Esophagus muscularis mucosa (tissue), 3 donors: ENCODE measurements at regions not wholly inside any gene's neighbourhood (a gene's known extent, or its start where the extent isn't known, plus 50 kb on each side); places are given as distances from the start of the nearest gene placed in this dataset.

Experiments
- POLR2A ChIP-seq: fragments of 450-650 bp; IDR thresholded peaks from one replicate; pipeline ENCODE4 v1.6.1; 2017; ENCODE audit warnings: antibody characterized with exemption, moderate library complexity, mild to moderate bottlenecking, low read depth
- TF ChIP-seq, protein P1 (sequence below), 3 experiments: fragments of 200-600 bp in 2 of 3; fragments of 450-650 bp in 1 of 3; sonication (generic) in 2 of 3; IDR thresholded peaks; one replicate each; pipeline ENCODE4 v1.5.1; 2017 to 2019; ENCODE audit warnings: antibody characterized with exemption in 3 of 3, mild to moderate bottlenecking in 2 of 3, moderate library complexity in 1 of 3

DNA sequence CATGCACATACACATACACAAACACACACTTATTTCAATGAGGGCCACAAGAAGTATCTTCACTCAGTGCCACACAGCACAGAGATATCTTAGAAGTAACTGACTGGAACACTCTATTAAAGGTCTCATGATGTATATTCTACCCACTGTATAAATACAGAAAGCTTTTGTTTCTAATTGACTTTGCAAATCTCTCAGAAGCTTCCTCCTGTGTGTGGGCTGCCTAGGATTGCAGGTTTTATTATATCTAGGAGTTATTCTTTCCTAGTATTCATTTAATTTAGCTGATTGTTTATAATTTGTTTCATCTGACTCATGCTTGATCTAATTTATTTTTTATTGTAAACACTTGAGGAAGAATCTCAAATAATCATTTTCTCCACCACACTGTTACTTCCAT is 262.4 kb upstream of the ACTBL2 start:
- TF ChIP-seq, protein P1, sequence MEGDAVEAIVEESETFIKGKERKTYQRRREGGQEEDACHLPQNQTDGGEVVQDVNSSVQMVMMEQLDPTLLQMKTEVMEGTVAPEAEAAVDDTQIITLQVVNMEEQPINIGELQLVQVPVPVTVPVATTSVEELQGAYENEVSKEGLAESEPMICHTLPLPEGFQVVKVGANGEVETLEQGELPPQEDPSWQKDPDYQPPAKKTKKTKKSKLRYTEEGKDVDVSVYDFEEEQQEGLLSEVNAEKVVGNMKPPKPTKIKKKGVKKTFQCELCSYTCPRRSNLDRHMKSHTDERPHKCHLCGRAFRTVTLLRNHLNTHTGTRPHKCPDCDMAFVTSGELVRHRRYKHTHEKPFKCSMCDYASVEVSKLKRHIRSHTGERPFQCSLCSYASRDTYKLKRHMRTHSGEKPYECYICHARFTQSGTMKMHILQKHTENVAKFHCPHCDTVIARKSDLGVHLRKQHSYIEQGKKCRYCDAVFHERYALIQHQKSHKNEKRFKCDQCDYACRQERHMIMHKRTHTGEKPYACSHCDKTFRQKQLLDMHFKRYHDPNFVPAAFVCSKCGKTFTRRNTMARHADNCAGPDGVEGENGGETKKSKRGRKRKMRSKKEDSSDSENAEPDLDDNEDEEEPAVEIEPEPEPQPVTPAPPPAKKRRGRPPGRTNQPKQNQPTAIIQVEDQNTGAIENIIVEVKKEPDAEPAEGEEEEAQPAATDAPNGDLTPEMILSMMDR (IDR thresholded peaks at IDR 0.05) = no peak
- TF ChIP-seq POLR2A = no peak
